A673 (cell line): ENCODE measurements at regions not wholly inside any gene's neighbourhood (a gene's known extent, or its start where the extent isn't known, plus 50 kb on each side); places are given as distances from the start of the nearest gene placed in this dataset.

ENCODE experiments used
- BruUV-seq: library from RNA; stranded (reverse); fragments of 400-500 nt; replicated peaks from 2 replicates; lab custom pipeline; 2021; lab: Mats Ljungman, UMichigan
- CTCF ChIA-PET: fragments of 300-600 bp; sonication (Branson Sonifier 250); formaldehyde crosslinking; loops from one replicate; lab custom pipeline; 2022; ENCODE audit warnings: antibody characterized with exemption; lab: Charles Lee
- POLR2A ChIA-PET: fragments of 300-600 bp; sonication (Branson Sonifier 250); formaldehyde crosslinking; loops from one replicate; lab custom pipeline; 2022; ENCODE audit warnings: antibody characterized with exemption; ENCODE audit not compliant: low non-redundant PET; lab: Charles Lee
- DNase-seq: peaks from one replicate; pipeline ENCODE4 v3.0.0-alpha.2; 2015; ENCODE audit warnings: low spot score
- H3K27ac ChIP-seq: fragments of 200-600 bp; sonication (generic); 2 replicates; pipeline ENCODE4 v1.5.1; 2016; ENCODE audit warnings: mixed run types, low read depth, mild to moderate bottlenecking, mixed read lengths, antibody characterized with exemption, low read length; ENCODE audit not compliant: poor library complexity, severe bottlenecking
- H3K27me3 ChIP-seq: fragments of 200-600 bp; sonication (generic); replicated peaks from 2 replicates; pipeline ENCODE4 v1.6.1; 2017; ENCODE audit warnings: mixed run types, low read depth, mild to moderate bottlenecking, mixed read lengths, antibody characterized with exemption, low read length; ENCODE audit not compliant: insufficient read depth, poor library complexity
- H3K36me3 ChIP-seq: fragments of 200-600 bp; sonication (generic); 2 replicates; pipeline ENCODE4 v1.6.1; 2016; ENCODE audit warnings: mixed run types, mild to moderate bottlenecking, mixed read lengths, antibody characterized with exemption, low read length; ENCODE audit not compliant: insufficient read depth, poor library complexity, severe bottlenecking
- H3K4me1 ChIP-seq: fragments of 200-600 bp; sonication (generic); 2 replicates; pipeline ENCODE4 v1.6.1; 2017; ENCODE audit warnings: mixed run types, mild to moderate bottlenecking, mixed read lengths, antibody characterized with exemption, low read length; ENCODE audit not compliant: insufficient read depth, poor library complexity, severe bottlenecking
- H3K4me3 ChIP-seq: fragments of 200-600 bp; sonication (generic); 2 replicates; pipeline ENCODE4 v1.5.1; 2016; ENCODE audit warnings: low read depth, mixed run types, mild to moderate bottlenecking, mixed read lengths, low read length; ENCODE audit not compliant: poor library complexity, severe bottlenecking
- H3K9me3 ChIP-seq: fragments of 200-600 bp; sonication (generic); 2 replicates; pipeline ENCODE4 v1.6.1; 2016; ENCODE audit warnings: mixed run types, low read depth, mild to moderate bottlenecking, mixed read lengths, antibody characterized with exemption, low read length; ENCODE audit not compliant: poor library complexity, severe bottlenecking
- EZH2 ChIP-seq: fragments of 200-600 bp; sonication (generic); IDR thresholded peaks from 2 replicates; pipeline ENCODE4 v1.6.1; 2017; ENCODE audit warnings: borderline replicate concordance, low read depth, mild to moderate bottlenecking, mixed read lengths, antibody characterized with exemption, low read length; ENCODE audit not compliant: poor library complexity, severe bottlenecking
- intact Hi-C: fragments of 100-400 bp; cut with micrococcal nuclease; formaldehyde crosslinking; loops from one replicate; pipeline ENCODE4 v1.10.0; 2022; ENCODE audit not compliant: unreplicated experiment
- TF ChIP-seq, protein P1 (sequence below): fragments of 300-800, 200-600 bp; sonication (generic); conservative IDR thresholded peaks from 2 replicates; pipeline ENCODE4 v1.5.1; 2017; ENCODE audit warnings: low read depth, mild to moderate bottlenecking, antibody characterized with exemption, low read length, moderate library complexity, mixed read lengths

GRCh38 chr5:162801235-162801634 lies 636.2 kb upstream of the CCNG1 start:
- Histone ChIP-seq H3K4me1 (no peaks in the 10 kb centered on the region), H3K4me3 (no peak overlapping the region), H3K27ac (no peak overlapping the region), H3K27me3 (no peaks in the 10 kb centered on the region), H3K9me3 (no peaks in the 10 kb centered on the region), H3K36me3 (no peaks in the 10 kb centered on the region)
- DNase-seq: no peak
- intact Hi-C loops: no loop called here
- CTCF ChIA-PET: no interaction called here
- no TSS peak for BruUV-seq
- TF ChIP-seq, protein P1, sequence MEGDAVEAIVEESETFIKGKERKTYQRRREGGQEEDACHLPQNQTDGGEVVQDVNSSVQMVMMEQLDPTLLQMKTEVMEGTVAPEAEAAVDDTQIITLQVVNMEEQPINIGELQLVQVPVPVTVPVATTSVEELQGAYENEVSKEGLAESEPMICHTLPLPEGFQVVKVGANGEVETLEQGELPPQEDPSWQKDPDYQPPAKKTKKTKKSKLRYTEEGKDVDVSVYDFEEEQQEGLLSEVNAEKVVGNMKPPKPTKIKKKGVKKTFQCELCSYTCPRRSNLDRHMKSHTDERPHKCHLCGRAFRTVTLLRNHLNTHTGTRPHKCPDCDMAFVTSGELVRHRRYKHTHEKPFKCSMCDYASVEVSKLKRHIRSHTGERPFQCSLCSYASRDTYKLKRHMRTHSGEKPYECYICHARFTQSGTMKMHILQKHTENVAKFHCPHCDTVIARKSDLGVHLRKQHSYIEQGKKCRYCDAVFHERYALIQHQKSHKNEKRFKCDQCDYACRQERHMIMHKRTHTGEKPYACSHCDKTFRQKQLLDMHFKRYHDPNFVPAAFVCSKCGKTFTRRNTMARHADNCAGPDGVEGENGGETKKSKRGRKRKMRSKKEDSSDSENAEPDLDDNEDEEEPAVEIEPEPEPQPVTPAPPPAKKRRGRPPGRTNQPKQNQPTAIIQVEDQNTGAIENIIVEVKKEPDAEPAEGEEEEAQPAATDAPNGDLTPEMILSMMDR: no peak
- no peak for TF ChIP-seq EZH2
- POLR2A ChIA-PET: no interaction called here

DNA sequence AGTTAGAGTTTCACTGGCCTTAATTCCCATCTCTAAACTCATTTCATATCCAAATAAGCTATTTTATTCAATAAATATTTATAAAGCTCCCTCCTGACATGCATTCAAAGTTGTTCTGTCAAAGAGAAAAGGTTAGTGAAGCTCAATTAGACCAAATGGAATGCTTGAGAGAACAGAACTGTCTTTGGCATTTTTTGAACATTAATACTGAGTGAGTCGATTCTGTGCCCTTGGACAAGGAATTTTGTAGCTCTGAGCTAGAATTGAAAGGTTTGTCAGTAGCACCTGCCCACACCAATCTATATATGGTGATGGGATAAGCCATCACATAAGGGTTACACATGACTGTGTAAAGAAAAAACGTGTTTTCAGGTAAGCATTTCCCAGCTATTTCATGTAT lies 631.2 kb upstream of the CCNG1 start:
- intact Hi-C loops: no loop called here
- Histone ChIP-seq H3K4me3 (no peak overlapping the region), H3K27me3 (no peaks in the 10 kb centered on the region), H3K36me3 (no peaks in the 10 kb centered on the region), H3K4me1 (peaks cover 11% of the 10 kb centered on the region), H3K9me3 (no peaks in the 10 kb centered on the region), H3K27ac (no peak overlapping the region)
- ChIA-PET CTCF (no interaction called here), POLR2A (no interaction called here)
- no peak for TF ChIP-seq EZH2
- TF ChIP-seq, protein P1: no peak
- no TSS peak for BruUV-seq
- DNase-seq: no peak

DNA sequence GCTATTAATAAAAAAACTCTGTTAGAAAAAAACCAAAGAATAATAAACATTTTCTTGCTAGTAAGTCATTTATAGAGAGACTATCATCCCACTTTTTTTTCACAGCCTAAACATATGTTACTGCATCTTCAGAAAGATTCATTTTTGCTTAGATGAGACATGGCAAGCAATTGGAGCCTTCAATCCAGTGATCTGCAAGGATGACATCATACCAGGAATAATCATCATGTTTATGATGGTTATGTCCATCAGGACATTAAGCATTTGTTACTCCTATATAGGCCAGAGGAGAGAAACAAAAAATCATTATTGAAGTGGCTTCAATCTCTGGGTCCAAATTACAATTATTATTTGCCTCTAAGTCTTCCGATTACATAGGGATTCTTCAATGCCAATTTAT lies 626.3 kb upstream of the CCNG1 start:
- ChIA-PET CTCF (no interaction called here), POLR2A (no interaction called here)
- no peaks in the 10 kb centered on the region for H3K27me3 ChIP-seq
- no peak for DNase-seq
- no peak for TF ChIP-seq EZH2
- TF ChIP-seq, protein P1: no peak
- H3K4me3 ChIP-seq: no peak overlapping the region
- no TSS peak for BruUV-seq
- intact Hi-C loops: no loop called here
- H3K36me3 ChIP-seq: no peaks in the 10 kb centered on the region
- peaks cover 11% of the 10 kb centered on the region for H3K4me1 ChIP-seq
- H3K9me3 ChIP-seq: no peaks in the 10 kb centered on the region
- H3K27ac ChIP-seq: no peak overlapping the region
